AG09309 (cell line): ENCODE measurements at regions not wholly inside any gene's neighbourhood (a gene's known extent, or its start where the extent isn't known, plus 50 kb on each side); places are given as distances from the start of the nearest gene placed in this dataset.

Experiments used
- DNase-seq: peaks from one replicate; pipeline ENCODE4 v3.0.0-alpha.2; 2010; ENCODE audit warnings: low read depth
- H3K4me3 ChIP-seq: 2 replicates; pipeline ENCODE4 v1.5.1; 2011; ENCODE audit warnings: mild to moderate bottlenecking, low read depth, low read length, moderate library complexity; ENCODE audit not compliant: control insufficient read depth
- CTCF ChIP-seq: IDR thresholded peaks from 2 replicates; pipeline ENCODE4 v1.5.1; 2011; ENCODE audit warnings: mild to moderate bottlenecking, low read depth, low read length, inconsistent platforms; ENCODE audit not compliant: insufficient read depth, control insufficient read depth; ENCODE audit errors: missing control alignments

GRCh38 chr3:192011137-192011536, 550.2 kb downstream of the PYDC2 start:
- no peak for DNase-seq
- H3K4me3 ChIP-seq, result no peak overlapping the region
- TF ChIP-seq CTCF, result no peak

- H3K4me3 ChIP-seq, result no peak overlapping the region
- no peak for DNase-seq
- no peak for TF ChIP-seq CTCF
These were observed 552.1 kb downstream of the PYDC2 start for GRCh38 chr3:192013110-192013509.

- no peak overlapping the region for H3K4me3 ChIP-seq
- TF ChIP-seq CTCF, result no peak
- no peak for DNase-seq
These were observed 561.4 kb downstream of the PYDC2 start for GRCh38 chr3:192022412-192022811.

- DNase-seq, result no peak
- H3K4me3 ChIP-seq, result no peak overlapping the region
- TF ChIP-seq CTCF, result no peak
These were observed 563.8 kb downstream of the PYDC2 start for GRCh38 chr3:192024751-192025150.

GRCh38 chr3:192026661-192027060, 565.7 kb downstream of the PYDC2 start:
- H3K4me3 ChIP-seq, result no peak overlapping the region
- DNase-seq, result no peak
- no peak for TF ChIP-seq CTCF

GRCh38 chr3:192031941-192032340, 571.0 kb downstream of the PYDC2 start:
- H3K4me3 ChIP-seq, result no peak overlapping the region
- DNase-seq, result no peak
- no peak for TF ChIP-seq CTCF

- no peak for TF ChIP-seq CTCF
- no peak overlapping the region for H3K4me3 ChIP-seq
- DNase-seq, result no peak
These were observed 572.3 kb downstream of the PYDC2 start for GRCh38 chr3:192033246-192033645.
